ENCODE measurements at regions not wholly inside any gene's neighbourhood (a gene's known extent, or its start where the extent isn't known, plus 50 kb on each side); places are given as distances from the start of the nearest gene placed in this dataset.

GRCh38 chr20:40773376-40773775, 84.3 kb upstream of the MAFB start:
- intact Hi-C loops (cut with micrococcal nuclease): no loop called here
- Histone ChIP-seq H3K4me2 (ENCODE audit: insufficient read depth, low read length) (no peak overlapping the region), H3K27me3 (ENCODE audit: control insufficient read depth in 2 of 2, insufficient read depth in 2 of 2, low read length in 2 of 2) (peaks cover 0 to 2% of the 10 kb centered on the region in 2 experiments), H2AFZ (ENCODE audit: low read depth, low read length) (no peak overlapping the region), H3K4me1 (ENCODE audit: control insufficient read depth, extremely low read depth, insufficient read depth, low read length) (no peaks in the 10 kb centered on the region), H3K9me3 (replicated peaks; ENCODE audit: control insufficient read depth, insufficient read depth, low read length) (no peaks in the 10 kb centered on the region), H4K20me1 (replicated peaks; ENCODE audit: control insufficient read depth, extremely low read depth, insufficient read depth, low read length) (no peaks in the 10 kb centered on the region), H3K9ac (replicated peaks; ENCODE audit: extremely low read depth, insufficient read depth, low read length) (no peak overlapping the region), H3K9me1 (replicated peaks; ENCODE audit: control insufficient read depth, extremely low read depth, insufficient read depth, low read length) (no peaks in the 10 kb centered on the region), H3K79me2 (ENCODE audit: control insufficient read depth, insufficient read depth, low read length) (no peaks in the 10 kb centered on the region), H3K36me3 (ENCODE audit: control insufficient read depth in 2 of 2, extremely low read depth in 1 of 2, insufficient read depth in 2 of 2, low read length in 2 of 2) (no peaks in the 10 kb centered on the region), H3K4me3 (replicated peaks in 1 of 3; ENCODE audit: insufficient read depth in 1 of 3, low read depth in 1 of 3, low read length in 3 of 3) (no peak overlapping the region), H3K27ac (ENCODE audit: insufficient read depth, low read depth, low read length) (no peak overlapping the region)
- TF ChIP-seq POLR2AphosphoS5 (IDR thresholded peaks at IDR 0.05; ENCODE audit: insufficient read depth, low read depth, low read length): no peak
- no peak for TF ChIP-seq EZH2 (IDR thresholded peaks at IDR 0.05; ENCODE audit: borderline replicate concordance, low read depth, low read length, severe bottlenecking)
- no peak for TF ChIP-seq CTCF (IDR thresholded peaks at IDR 0.05; ENCODE audit: extremely low read depth in 1 of 2, insufficient read depth in 1 of 2, low read depth in 1 of 2, low read length in 2 of 2)
- TF ChIP-seq GATA2 (IDR thresholded peaks at IDR 0.05; ENCODE audit: insufficient read depth, insufficient read length, low read depth, low read length): no peak
- DNase-seq (ENCODE audit: low read depth, low spot score) (no peak), FAIRE-seq (no peak)
- ChIA-PET CTCF (no interaction called here), POLR2A (no interaction called here)
- no TSS peak for BruUV-seq (replicated peaks)
- dilution Hi-C loops (cut with MboI; ENCODE audit: extremely low pct_ligation_motif_present, low sequenced_read_pairs): no loop called here

- BruUV-seq (replicated peaks): no TSS peak
- FAIRE-seq (no peak), DNase-seq (ENCODE audit: low read depth, low spot score) (no peak)
- H3K4me3 ChIP-seq (replicated peaks in 1 of 3; ENCODE audit: insufficient read depth in 1 of 3, low read depth in 1 of 3, low read length in 3 of 3): no peak overlapping the region
- intact Hi-C loops (cut with micrococcal nuclease): no loop called here
- no peaks in the 10 kb centered on the region for H3K9me3 ChIP-seq (replicated peaks; ENCODE audit: control insufficient read depth, insufficient read depth, low read length)
- H3K27me3 ChIP-seq (ENCODE audit: control insufficient read depth in 2 of 2, insufficient read depth in 2 of 2, low read length in 2 of 2): peaks cover 0 to 3% of the 10 kb centered on the region in 2 experiments
- no peaks in the 10 kb centered on the region for H3K79me2 ChIP-seq (ENCODE audit: control insufficient read depth, insufficient read depth, low read length)
- H3K9me1 ChIP-seq (replicated peaks; ENCODE audit: control insufficient read depth, extremely low read depth, insufficient read depth, low read length): no peaks in the 10 kb centered on the region
- ChIA-PET CTCF (no interaction called here), POLR2A (no interaction called here)
- TF ChIP-seq GATA2 (IDR thresholded peaks at IDR 0.05; ENCODE audit: insufficient read depth, insufficient read length, low read depth, low read length) (no peak), MAX (IDR thresholded peaks at IDR 0.05; ENCODE audit: insufficient read depth, insufficient read length) (no peak), MYC (IDR thresholded peaks at IDR 0.05; ENCODE audit: low read depth, low read length) (no peak)
- no peak overlapping the region for H2AFZ ChIP-seq (ENCODE audit: low read depth, low read length)
- no peaks in the 10 kb centered on the region for H3K4me1 ChIP-seq (ENCODE audit: control insufficient read depth, extremely low read depth, insufficient read depth, low read length)
- no peaks in the 10 kb centered on the region for H3K36me3 ChIP-seq (ENCODE audit: control insufficient read depth in 2 of 2, extremely low read depth in 1 of 2, insufficient read depth in 2 of 2, low read length in 2 of 2)
- H4K20me1 ChIP-seq (replicated peaks; ENCODE audit: control insufficient read depth, extremely low read depth, insufficient read depth, low read length): no peaks in the 10 kb centered on the region
- H3K4me2 ChIP-seq (ENCODE audit: insufficient read depth, low read length): no peak overlapping the region
- dilution Hi-C loops (cut with MboI; ENCODE audit: extremely low pct_ligation_motif_present, low sequenced_read_pairs): no loop called here
- no peak overlapping the region for H3K27ac ChIP-seq (ENCODE audit: insufficient read depth, low read depth, low read length)
- H3K9ac ChIP-seq (replicated peaks; ENCODE audit: extremely low read depth, insufficient read depth, low read length): no peak overlapping the region
These were observed 85.2 kb upstream of the MAFB start for GRCh38 chr20:40774252-40774651.
